ENCODE measurements at regions not wholly inside any gene's neighbourhood (a gene's known extent, or its start where the extent isn't known, plus 50 kb on each side); places are given as distances from the start of the nearest gene placed in this dataset.
"Not testable (repeated sequence)": the region's sequence is repeated elsewhere in the genome, so short reads cannot be mapped to it uniquely, and the experiment has no call there.

- DNase-seq (ENCODE audit: low read depth in 2 of 2), result no peak
Observed at GRCh38 chr12:24678436-24678835, 270.5 kb downstream of the BCAT1 start.

GRCh38 chr12:24668563-24668962 is 280.3 kb downstream of the BCAT1 start:
- no peak for DNase-seq (ENCODE audit: low read depth in 2 of 2)

GRCh38 chr12:24664161-24664880 is 284.6 kb downstream of the BCAT1 start:
- no peak for DNase-seq (ENCODE audit: low read depth in 2 of 2)

- peak in 1 of 2 donors; percentile 2 for DNase-seq (ENCODE audit: low read depth in 2 of 2)
Observed at GRCh38 chr12:24661657-24662096, 287.2 kb downstream of the BCAT1 start.

- no peak for DNase-seq (ENCODE audit: low read depth in 2 of 2)
Observed at GRCh38 chr12:24659016-24659415, 289.9 kb downstream of the BCAT1 start.

GRCh38 chr12:24654344-24654743 is 294.6 kb downstream of the BCAT1 start:
- DNase-seq (ENCODE audit: low read depth in 2 of 2), result not testable (repeated sequence)

GRCh38 chr12:24649634-24650033 is 299.3 kb downstream of the BCAT1 start:
- no peak for DNase-seq (ENCODE audit: low read depth in 2 of 2)

GRCh38 chr12:24649209-24649608 is 299.7 kb downstream of the BCAT1 start:
- no peak for DNase-seq (ENCODE audit: low read depth in 2 of 2)

GRCh38 chr12:24645254-24645653 is 303.6 kb downstream of the BCAT1 start:
- no peak for DNase-seq (ENCODE audit: low read depth in 2 of 2)

GRCh38 chr12:24643120-24644119 is 305.5 kb downstream of the BCAT1 start:
- DNase-seq (ENCODE audit: low read depth in 2 of 2), result no peak

GRCh38 chr12:24639641-24640040 is 309.3 kb downstream of the BCAT1 start:
- DNase-seq (ENCODE audit: low read depth in 2 of 2), result no peak

GRCh38 chr12:24632466-24632865 is 316.4 kb downstream of the BCAT1 start:
- no peak for DNase-seq (ENCODE audit: low read depth in 2 of 2)

GRCh38 chr12:24631676-24632426 is 317.1 kb downstream of the BCAT1 start:
- DNase-seq (ENCODE audit: low read depth in 2 of 2), result no peak

GRCh38 chr12:24630856-24631255 is 318.0 kb downstream of the BCAT1 start:
- DNase-seq (ENCODE audit: low read depth in 2 of 2), result no peak

GRCh38 chr12:24630446-24630845 is 318.5 kb downstream of the BCAT1 start:
- DNase-seq (ENCODE audit: low read depth in 2 of 2), result peak in 1 of 2 donors; percentile 3

GRCh38 chr12:24625103-24625502 is 323.8 kb downstream of the BCAT1 start:
- no peak for DNase-seq (ENCODE audit: low read depth in 2 of 2)

GRCh38 chr12:24619954-24620353 is 328.9 kb downstream of the BCAT1 start:
- DNase-seq (ENCODE audit: low read depth in 2 of 2), result not testable (repeated sequence)

- no peak for DNase-seq (ENCODE audit: low read depth in 2 of 2)
Observed at GRCh38 chr12:24617471-24617870, 331.4 kb downstream of the BCAT1 start.

GRCh38 chr12:24615967-24616411 is 332.9 kb downstream of the BCAT1 start:
- DNase-seq (ENCODE audit: low read depth in 2 of 2), result no peak

- DNase-seq (ENCODE audit: low read depth in 2 of 2), result peak in 1 of 2 donors; percentile 88
Observed at GRCh38 chr12:24608637-24609285, 340.1 kb downstream of the BCAT1 start.

GRCh38 chr12:24608108-24608507 is 340.8 kb downstream of the BCAT1 start:
- peak in 1 of 2 donors; percentile 6 for DNase-seq (ENCODE audit: low read depth in 2 of 2)
